ENCODE measurements at regions not wholly inside any gene's neighbourhood (a gene's known extent, or its start where the extent isn't known, plus 50 kb on each side); places are given as distances from the start of the nearest gene placed in this dataset.
A peak's percentile ranks its signal among the peaks of the same experiment; 100 is the strongest.

GRCh38 chr12:107443320-107444090, 242.1 kb upstream of the PWP1 start:
- H3K9me3 Mint-ChIP-seq, result peaks cover 3% of the 10 kb centered on the region
- no peak overlapping the region for H3K27ac Mint-ChIP-seq
- H3K36me3 Mint-ChIP-seq (ENCODE audit: low read depth), result peaks cover 4% of the 10 kb centered on the region
- H3K27me3 Mint-ChIP-seq, result no peaks in the 10 kb centered on the region
- H3K4me3 Mint-ChIP-seq, result no peak overlapping the region
- H3K4me1 Mint-ChIP-seq, result peaks cover 14% of the 10 kb centered on the region
- intact Hi-C loops (cut with micrococcal nuclease), result no loop called here
- no peak for DNase-seq

- Mint-ChIP-seq H3K4me1 (peaks cover 7% of the 10 kb centered on the region), H3K9me3 (peaks cover 3% of the 10 kb centered on the region), H3K27ac (no peak overlapping the region), H3K36me3 (ENCODE audit: low read depth) (peaks cover 4% of the 10 kb centered on the region), H3K4me3 (no peak overlapping the region), H3K27me3 (no peaks in the 10 kb centered on the region)
- intact Hi-C loops (cut with micrococcal nuclease), result no loop called here
- DNase-seq, result no peak
Observed at GRCh38 chr12:107444771-107445170, 240.8 kb upstream of the PWP1 start.

GRCh38 chr12:107446476-107446875, 239.1 kb upstream of the PWP1 start:
- Mint-ChIP-seq H3K4me3 (no peak overlapping the region), H3K4me1 (no peaks in the 10 kb centered on the region), H3K27me3 (no peaks in the 10 kb centered on the region), H3K27ac (no peak overlapping the region), H3K36me3 (ENCODE audit: low read depth) (peaks cover 4% of the 10 kb centered on the region), H3K9me3 (no peaks in the 10 kb centered on the region)
- DNase-seq, result no peak
- intact Hi-C loops (cut with micrococcal nuclease), result no loop called here

GRCh38 chr12:107447336-107447735, 238.3 kb upstream of the PWP1 start:
- Mint-ChIP-seq H3K36me3 (ENCODE audit: low read depth) (peaks cover 4% of the 10 kb centered on the region), H3K27me3 (no peaks in the 10 kb centered on the region), H3K4me3 (no peak overlapping the region), H3K9me3 (no peaks in the 10 kb centered on the region), H3K4me1 (no peaks in the 10 kb centered on the region), H3K27ac (no peak overlapping the region)
- DNase-seq, result no peak
- intact Hi-C loops (cut with micrococcal nuclease), result no loop called here

- no peaks in the 10 kb centered on the region for H3K4me1 Mint-ChIP-seq
- DNase-seq, result no peak
- no peak overlapping the region for H3K27ac Mint-ChIP-seq
- H3K27me3 Mint-ChIP-seq, result no peaks in the 10 kb centered on the region
- peaks cover 3% of the 10 kb centered on the region for H3K36me3 Mint-ChIP-seq (ENCODE audit: low read depth)
- no peaks in the 10 kb centered on the region for H3K9me3 Mint-ChIP-seq
- H3K4me3 Mint-ChIP-seq, result no peak overlapping the region
- intact Hi-C loops (cut with micrococcal nuclease), result no loop called here
Observed at GRCh38 chr12:107448198-107448597, 237.4 kb upstream of the PWP1 start.

GRCh38 chr12:107449891-107450290, 235.7 kb upstream of the PWP1 start:
- H3K4me3 Mint-ChIP-seq, result no peak overlapping the region
- no peak overlapping the region for H3K27ac Mint-ChIP-seq
- no peaks in the 10 kb centered on the region for H3K36me3 Mint-ChIP-seq (ENCODE audit: low read depth)
- intact Hi-C loops (cut with micrococcal nuclease), result no loop called here
- H3K27me3 Mint-ChIP-seq, result no peaks in the 10 kb centered on the region
- no peak for DNase-seq
- no peaks in the 10 kb centered on the region for H3K4me1 Mint-ChIP-seq
- no peaks in the 10 kb centered on the region for H3K9me3 Mint-ChIP-seq

GRCh38 chr12:107450541-107450940, 235.1 kb upstream of the PWP1 start:
- Mint-ChIP-seq H3K27me3 (no peaks in the 10 kb centered on the region), H3K9me3 (no peaks in the 10 kb centered on the region), H3K27ac (no peak overlapping the region)

GRCh38 chr12:107451246-107451645, 234.4 kb upstream of the PWP1 start:
- DNase-seq, result no peak
- Mint-ChIP-seq H3K36me3 (ENCODE audit: low read depth) (no peaks in the 10 kb centered on the region), H3K9me3 (no peaks in the 10 kb centered on the region), H3K4me3 (no peak overlapping the region), H3K27me3 (no peaks in the 10 kb centered on the region), H3K27ac (no peak overlapping the region), H3K4me1 (no peaks in the 10 kb centered on the region)
- intact Hi-C loops (cut with micrococcal nuclease), result no loop called here

More at GRCh38 chr12:107450541-107450940, 235.1 kb upstream of the PWP1 start:
- DNase-seq, result no peak
- H3K4me1 Mint-ChIP-seq, result no peaks in the 10 kb centered on the region
- no peaks in the 10 kb centered on the region for H3K36me3 Mint-ChIP-seq (ENCODE audit: low read depth)
- H3K4me3 Mint-ChIP-seq, result no peak overlapping the region
- intact Hi-C loops (cut with micrococcal nuclease), result no loop called here

- no peaks in the 10 kb centered on the region for H3K4me1 Mint-ChIP-seq
- H3K9me3 Mint-ChIP-seq, result no peaks in the 10 kb centered on the region
- intact Hi-C loops (cut with micrococcal nuclease), result no loop called here
- no peak overlapping the region for H3K27ac Mint-ChIP-seq
- H3K27me3 Mint-ChIP-seq, result no peaks in the 10 kb centered on the region
- DNase-seq, result no peak
- no peak overlapping the region for H3K4me3 Mint-ChIP-seq
- H3K36me3 Mint-ChIP-seq (ENCODE audit: low read depth), result no peaks in the 10 kb centered on the region
Observed at GRCh38 chr12:107454109-107454830, 231.3 kb upstream of the PWP1 start.

- no peak overlapping the region for H3K4me3 Mint-ChIP-seq
- no peak overlapping the region for H3K27ac Mint-ChIP-seq
- DNase-seq, result no peak
- H3K9me3 Mint-ChIP-seq, result no peaks in the 10 kb centered on the region
- H3K4me1 Mint-ChIP-seq, result peaks cover 8% of the 10 kb centered on the region
- no peaks in the 10 kb centered on the region for H3K36me3 Mint-ChIP-seq (ENCODE audit: low read depth)
- H3K27me3 Mint-ChIP-seq, result no peaks in the 10 kb centered on the region
- intact Hi-C loops (cut with micrococcal nuclease), result no loop called here
Observed at GRCh38 chr12:107457362-107457935, 228.2 kb upstream of the PWP1 start.

GRCh38 chr12:107458163-107458562, 227.4 kb upstream of the PWP1 start:
- DNase-seq, result no peak
- H3K4me1 Mint-ChIP-seq, result peaks cover 8% of the 10 kb centered on the region
- H3K9me3 Mint-ChIP-seq, result no peaks in the 10 kb centered on the region
- H3K36me3 Mint-ChIP-seq (ENCODE audit: low read depth), result no peaks in the 10 kb centered on the region
- intact Hi-C loops (cut with micrococcal nuclease), result no loop called here
- no peak overlapping the region for H3K4me3 Mint-ChIP-seq
- H3K27ac Mint-ChIP-seq, result no peak overlapping the region
- no peaks in the 10 kb centered on the region for H3K27me3 Mint-ChIP-seq

GRCh38 chr12:107458990-107459389, 226.6 kb upstream of the PWP1 start:
- no peak overlapping the region for H3K4me3 Mint-ChIP-seq
- H3K9me3 Mint-ChIP-seq, result no peaks in the 10 kb centered on the region
- H3K4me1 Mint-ChIP-seq, result peaks cover 8% of the 10 kb centered on the region
- no peaks in the 10 kb centered on the region for H3K36me3 Mint-ChIP-seq (ENCODE audit: low read depth)
- H3K27me3 Mint-ChIP-seq, result no peaks in the 10 kb centered on the region
- no peak for DNase-seq
- intact Hi-C loops (cut with micrococcal nuclease), result no loop called here
- H3K27ac Mint-ChIP-seq, result no peak overlapping the region

GRCh38 chr12:107459641-107460040, 226.0 kb upstream of the PWP1 start:
- H3K4me1 Mint-ChIP-seq, result peaks cover 9% of the 10 kb centered on the region
- no peaks in the 10 kb centered on the region for H3K27me3 Mint-ChIP-seq
- no peaks in the 10 kb centered on the region for H3K36me3 Mint-ChIP-seq (ENCODE audit: low read depth)
- no peaks in the 10 kb centered on the region for H3K9me3 Mint-ChIP-seq
- no peak for DNase-seq
- H3K27ac Mint-ChIP-seq, result no peak overlapping the region
- intact Hi-C loops (cut with micrococcal nuclease), result no loop called here
- H3K4me3 Mint-ChIP-seq, result no peak overlapping the region

GRCh38 chr12:107461222-107461975, 224.2 kb upstream of the PWP1 start:
- no peaks in the 10 kb centered on the region for H3K36me3 Mint-ChIP-seq (ENCODE audit: low read depth)
- H3K9me3 Mint-ChIP-seq, result no peaks in the 10 kb centered on the region
- intact Hi-C loops (cut with micrococcal nuclease), result no loop called here
- H3K4me3 Mint-ChIP-seq, result no peak overlapping the region
- peaks cover 15% of the 10 kb centered on the region for H3K4me1 Mint-ChIP-seq
- peak overlapping the region; percentile 3 for H3K27ac Mint-ChIP-seq
- H3K27me3 Mint-ChIP-seq, result no peaks in the 10 kb centered on the region
- DNase-seq, result no peak
